Ishikawa (cell line): ENCODE measurements at regions not wholly inside any gene's neighbourhood (a gene's known extent, or its start where the extent isn't known, plus 50 kb on each side); places are given as distances from the start of the nearest gene placed in this dataset.

Source experiments
- CREB1 ChIP-seq: IDR thresholded peaks from 2 replicates; pipeline ENCODE4 v1.6.1; 2012; ENCODE audit warnings: low read depth
- EGR1 ChIP-seq: IDR thresholded peaks from 2 replicates; pipeline ENCODE4 v1.6.1; 2012
- EP300 ChIP-seq: IDR thresholded peaks from 2 replicates; pipeline ENCODE4 v1.6.1; 2012; ENCODE audit warnings: borderline replicate concordance
- FOXM1 ChIP-seq: IDR thresholded peaks from 2 replicates; pipeline ENCODE4 v1.6.1; 2012; ENCODE audit warnings: low read depth, borderline replicate concordance
- NFIC ChIP-seq: IDR thresholded peaks from 2 replicates; pipeline ENCODE4 v1.6.1; 2012
- RAD21 ChIP-seq: IDR thresholded peaks from 2 replicates; pipeline ENCODE4 v1.6.1; 2012; ENCODE audit warnings: low read depth
- TAF1 ChIP-seq: IDR thresholded peaks from 2 replicates; pipeline ENCODE4 v1.6.1; 2012; ENCODE audit warnings: low read depth, mild to moderate bottlenecking
- TCF12 ChIP-seq: IDR thresholded peaks from 2 replicates; pipeline ENCODE4 v1.6.1; 2012; ENCODE audit warnings: low read depth
- TEAD4 ChIP-seq: IDR thresholded peaks from 2 replicates; pipeline ENCODE4 v1.6.1; 2012
- YY1 ChIP-seq: IDR thresholded peaks from 2 replicates; pipeline ENCODE4 v1.6.1; 2012; ENCODE audit warnings: low read depth
- ZBTB7A ChIP-seq: IDR thresholded peaks from 2 replicates; pipeline ENCODE4 v1.6.1; 2012; ENCODE audit warnings: low read depth
- TF ChIP-seq, protein P1 (sequence below): IDR thresholded peaks from 2 replicates; pipeline ENCODE4 v1.6.1; 2012
- TF ChIP-seq, protein P2 (sequence below): IDR thresholded peaks from 2 replicates; pipeline ENCODE4 v1.6.1; 2012; ENCODE audit warnings: low read depth, mild to moderate bottlenecking
- TF ChIP-seq, protein P3 (sequence below): IDR thresholded peaks from 2 replicates; pipeline ENCODE4 v1.6.1; 2012

DNA sequence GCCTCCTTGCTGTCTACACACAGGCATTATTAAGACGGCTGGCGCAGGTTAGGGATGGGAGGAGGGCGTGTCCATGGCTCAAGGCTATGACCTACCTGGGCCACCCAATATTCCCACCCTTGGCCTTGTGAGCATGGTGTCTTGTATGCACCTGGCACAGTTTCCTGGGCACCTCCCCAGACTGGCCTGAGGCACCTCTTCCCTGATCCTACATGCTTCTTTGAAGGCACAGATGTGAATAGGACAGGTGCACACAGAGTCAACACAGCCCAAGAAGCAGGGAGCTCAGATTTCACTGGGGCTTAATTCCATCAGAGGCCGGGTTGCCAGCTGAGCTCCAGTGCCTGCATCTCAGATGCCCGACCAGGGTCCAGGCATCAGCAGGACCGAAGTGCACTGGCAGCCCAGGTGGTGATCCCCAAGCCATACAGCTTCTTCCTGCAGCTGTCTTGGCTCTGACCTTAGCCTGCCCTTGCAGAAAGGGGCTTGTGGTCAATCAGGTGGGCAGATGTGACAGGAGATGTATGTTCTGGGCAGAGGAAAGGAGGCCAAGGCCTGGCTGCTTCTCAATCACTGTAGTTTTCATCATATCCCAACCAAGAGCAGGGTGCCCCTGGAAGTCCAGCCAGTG is 287.7 kb downstream of the CLIC5 start:
- no peak for TF ChIP-seq RAD21
- no peak for TF ChIP-seq EP300
- TF ChIP-seq, protein P1, sequence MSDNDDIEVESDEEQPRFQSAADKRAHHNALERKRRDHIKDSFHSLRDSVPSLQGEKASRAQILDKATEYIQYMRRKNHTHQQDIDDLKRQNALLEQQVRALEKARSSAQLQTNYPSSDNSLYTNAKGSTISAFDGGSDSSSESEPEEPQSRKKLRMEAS: no peak
- TF ChIP-seq EGR1: no peak
- TF ChIP-seq, protein P2, sequence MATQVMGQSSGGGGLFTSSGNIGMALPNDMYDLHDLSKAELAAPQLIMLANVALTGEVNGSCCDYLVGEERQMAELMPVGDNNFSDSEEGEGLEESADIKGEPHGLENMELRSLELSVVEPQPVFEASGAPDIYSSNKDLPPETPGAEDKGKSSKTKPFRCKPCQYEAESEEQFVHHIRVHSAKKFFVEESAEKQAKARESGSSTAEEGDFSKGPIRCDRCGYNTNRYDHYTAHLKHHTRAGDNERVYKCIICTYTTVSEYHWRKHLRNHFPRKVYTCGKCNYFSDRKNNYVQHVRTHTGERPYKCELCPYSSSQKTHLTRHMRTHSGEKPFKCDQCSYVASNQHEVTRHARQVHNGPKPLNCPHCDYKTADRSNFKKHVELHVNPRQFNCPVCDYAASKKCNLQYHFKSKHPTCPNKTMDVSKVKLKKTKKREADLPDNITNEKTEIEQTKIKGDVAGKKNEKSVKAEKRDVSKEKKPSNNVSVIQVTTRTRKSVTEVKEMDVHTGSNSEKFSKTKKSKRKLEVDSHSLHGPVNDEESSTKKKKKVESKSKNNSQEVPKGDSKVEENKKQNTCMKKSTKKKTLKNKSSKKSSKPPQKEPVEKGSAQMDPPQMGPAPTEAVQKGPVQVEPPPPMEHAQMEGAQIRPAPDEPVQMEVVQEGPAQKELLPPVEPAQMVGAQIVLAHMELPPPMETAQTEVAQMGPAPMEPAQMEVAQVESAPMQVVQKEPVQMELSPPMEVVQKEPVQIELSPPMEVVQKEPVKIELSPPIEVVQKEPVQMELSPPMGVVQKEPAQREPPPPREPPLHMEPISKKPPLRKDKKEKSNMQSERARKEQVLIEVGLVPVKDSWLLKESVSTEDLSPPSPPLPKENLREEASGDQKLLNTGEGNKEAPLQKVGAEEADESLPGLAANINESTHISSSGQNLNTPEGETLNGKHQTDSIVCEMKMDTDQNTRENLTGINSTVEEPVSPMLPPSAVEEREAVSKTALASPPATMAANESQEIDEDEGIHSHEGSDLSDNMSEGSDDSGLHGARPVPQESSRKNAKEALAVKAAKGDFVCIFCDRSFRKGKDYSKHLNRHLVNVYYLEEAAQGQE: no peak
- TF ChIP-seq YY1: no peak
- no peak for TF ChIP-seq CREB1
- TF ChIP-seq TAF1: no peak
- no peak for TF ChIP-seq TEAD4
- no peak for TF ChIP-seq TCF12
- no peak for TF ChIP-seq NFIC
- TF ChIP-seq, protein P3, sequence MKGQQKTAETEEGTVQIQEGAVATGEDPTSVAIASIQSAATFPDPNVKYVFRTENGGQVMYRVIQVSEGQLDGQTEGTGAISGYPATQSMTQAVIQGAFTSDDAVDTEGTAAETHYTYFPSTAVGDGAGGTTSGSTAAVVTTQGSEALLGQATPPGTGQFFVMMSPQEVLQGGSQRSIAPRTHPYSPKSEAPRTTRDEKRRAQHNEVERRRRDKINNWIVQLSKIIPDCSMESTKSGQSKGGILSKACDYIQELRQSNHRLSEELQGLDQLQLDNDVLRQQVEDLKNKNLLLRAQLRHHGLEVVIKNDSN: no peak
- TF ChIP-seq FOXM1: no peak
- TF ChIP-seq ZBTB7A: no peak
